H1 (cell line): ENCODE measurements at regions not wholly inside any gene's neighbourhood (a gene's known extent, or its start where the extent isn't known, plus 50 kb on each side); places are given as distances from the start of the nearest gene placed in this dataset.

Source experiments
- CTCF ChIA-PET: fragments of 300-600 bp; sonication (Branson Sonifier 250); formaldehyde crosslinking; loops from one replicate; lab custom pipeline; 2021; ENCODE audit not compliant: partially characterized antibody; lab: Charles Lee
- POLR2A ChIA-PET: fragments of 300-600 bp; sonication (Branson Sonifier 250); formaldehyde crosslinking; loops from one replicate; lab custom pipeline; 2021; ENCODE audit warnings: inconsistent platforms; ENCODE audit not compliant: partially characterized antibody; lab: Charles Lee
- DNase-seq, 2 experiments: peaks; one replicate each; pipeline versions ENCODE4 v3.0.0 to v3.0.0-alpha.2; 2010 to 2022; ENCODE audit warnings: low spot score in 2 of 2, low read depth in 1 of 2, mixed read lengths in 1 of 2
- FAIRE-seq: peaks from 2 replicates; lab custom pipeline; 2011; peaks lifted over from hg19 to GRCh38; lab: Jason Lieb, UNC
- H2AFZ ChIP-seq: 2 replicates; pipeline ENCODE4 v1.8.1; 2012; ENCODE audit warnings: low read length, inconsistent platforms
- H2AK5ac ChIP-seq: 2 replicates; pipeline ENCODE4 v1.6.1; 2013; ENCODE audit warnings: low read depth, low read length
- H2BK120ac ChIP-seq: replicated peaks from 2 replicates; pipeline ENCODE3; 2013; ENCODE audit warnings: low read depth, low read length, inconsistent platforms
- H2BK12ac ChIP-seq: 2 replicates; pipeline ENCODE4 v1.6.1; 2013; ENCODE audit warnings: low read depth, low read length
- H2BK15ac ChIP-seq: 2 replicates; pipeline ENCODE4 v1.6.1; 2013; ENCODE audit warnings: low read length
- H2BK20ac ChIP-seq: 2 replicates; pipeline ENCODE4 v1.6.1; 2013; ENCODE audit warnings: low read length
- H2BK5ac ChIP-seq: 2 replicates; pipeline ENCODE4 v1.6.1; 2013; ENCODE audit warnings: low read depth, low read length
- H3K14ac ChIP-seq: 2 replicates; pipeline ENCODE4 v1.6.1; 2013; ENCODE audit warnings: inconsistent platforms; ENCODE audit not compliant: insufficient read length
- H3K18ac ChIP-seq: 2 replicates; pipeline ENCODE4 v1.6.1; 2013; ENCODE audit warnings: low read length; ENCODE audit errors: extremely low read depth
- H3K23ac ChIP-seq: 2 replicates; pipeline ENCODE4 v1.6.1; 2013; ENCODE audit warnings: inconsistent platforms; ENCODE audit not compliant: insufficient read length
- H3K23me2 ChIP-seq: 2 replicates; pipeline ENCODE4 v1.6.1; 2013; ENCODE audit warnings: low read depth, low read length
- H3K27ac ChIP-seq: 2 replicates; pipeline ENCODE4 v1.6.1; 2011; ENCODE audit warnings: low read depth, low read length, inconsistent platforms
- H3K27me3 ChIP-seq, 4 experiments: replicated peaks in 1 of 4; 1 replicate in 1 of 4; 2 replicates in 3 of 4; pipeline versions ENCODE4 v1.6.1 to v1.8.1; 2011 to 2013; ENCODE audit warnings: low read length in 3 of 4, mild to moderate bottlenecking in 3 of 4, inconsistent platforms in 2 of 4, mixed read lengths in 2 of 4, moderate library complexity in 1 of 4; ENCODE audit not compliant: control insufficient read depth in 3 of 4, insufficient read depth in 3 of 4; ENCODE audit errors: extremely low read depth in 1 of 4
- H3K36me3 ChIP-seq, 4 experiments: 2 replicates each; pipeline versions ENCODE4 v1.6.1 to v1.8.1; 2011 to 2013; ENCODE audit warnings: mild to moderate bottlenecking in 4 of 4, low read length in 3 of 4, moderate library complexity in 2 of 4, control low read depth in 1 of 4, inconsistent platforms in 1 of 4; ENCODE audit not compliant: insufficient read depth in 4 of 4, control insufficient read depth in 2 of 4
- H3K4ac ChIP-seq: replicated peaks from 2 replicates; pipeline ENCODE3; 2013; ENCODE audit warnings: low read length, low read depth, mixed read lengths, inconsistent platforms; ENCODE audit not compliant: insufficient read length
- H3K4me1 ChIP-seq, 4 experiments: replicated peaks in 1 of 4; 1 replicate in 1 of 4; 2 replicates in 3 of 4; pipeline versions ENCODE4 v1.6.1 to v1.8.1; 2011 to 2013; ENCODE audit warnings: low read length in 3 of 4, inconsistent platforms in 2 of 4, mixed read lengths in 1 of 4; ENCODE audit not compliant: insufficient read depth in 4 of 4, control insufficient read depth in 3 of 4
- H3K4me2 ChIP-seq, 2 experiments: 2 replicates each; pipeline versions ENCODE4 v1.6.1 to v1.8.1; 2011 to 2013; ENCODE audit warnings: low read depth in 2 of 2, low read length in 2 of 2, control low read depth in 1 of 2, inconsistent platforms in 1 of 2, mild to moderate bottlenecking in 1 of 2; ENCODE audit not compliant: insufficient read depth in 1 of 2
- H3K4me3 ChIP-seq, 4 experiments: fragments of 200-600, 300-600 bp in 1 of 4; sonication (generic), shearing (Covaris generic), sonication (Bioruptor Twin) in 1 of 4; 2 replicates each; pipeline versions ENCODE4 v1.5.1 to v1.8.1; 2011 to 2016; ENCODE audit warnings: low read length in 4 of 4, low read depth in 3 of 4, control low read depth in 2 of 4, inconsistent platforms in 2 of 4, mild to moderate bottlenecking in 2 of 4, mixed read lengths in 1 of 4, moderate library complexity in 1 of 4; ENCODE audit not compliant: insufficient read depth in 2 of 4; ENCODE audit errors: extremely low read depth in 1 of 4
- H3K56ac ChIP-seq: replicated peaks from 2 replicates; pipeline ENCODE3; 2013; ENCODE audit warnings: low read depth, mild to moderate bottlenecking, mixed read lengths, low read length, inconsistent platforms; ENCODE audit not compliant: insufficient read length
- H3K79me1 ChIP-seq: 2 replicates; pipeline ENCODE4 v1.6.1; 2013; ENCODE audit warnings: low read depth, low read length, control low read depth
- H3K79me2 ChIP-seq, 2 experiments: 2 replicates each; pipeline versions ENCODE4 v1.6.1 to v1.8.1; 2012 to 2013; ENCODE audit warnings: low read length in 2 of 2, mild to moderate bottlenecking in 2 of 2, inconsistent platforms in 1 of 2; ENCODE audit not compliant: insufficient read depth in 2 of 2, control insufficient read depth in 1 of 2
- H3K9ac ChIP-seq, 4 experiments: replicated peaks in 1 of 4; 1 replicate in 1 of 4; 2 replicates in 3 of 4; pipeline versions ENCODE4 v1.6.1 to v1.8.1; 2011 to 2013; ENCODE audit warnings: low read depth in 3 of 4, low read length in 3 of 4, control low read depth in 2 of 4, mild to moderate bottlenecking in 2 of 4, moderate library complexity in 2 of 4, inconsistent platforms in 1 of 4; ENCODE audit errors: extremely low read depth in 1 of 4
- H3K9me3 ChIP-seq, 2 experiments: 2 replicates each; pipeline versions ENCODE4 v1.6.1 to v1.8.1; 2012 to 2013; ENCODE audit warnings: mild to moderate bottlenecking in 2 of 2, moderate library complexity in 2 of 2, control low read depth in 1 of 2, inconsistent platforms in 1 of 2, low read depth in 1 of 2, low read length in 1 of 2, mixed read lengths in 1 of 2; ENCODE audit not compliant: insufficient read depth in 2 of 2
- H4K20me1 ChIP-seq, 2 experiments: replicated peaks in 1 of 2; 2 replicates each; pipeline versions ENCODE3 to v1.8.1; 2011 to 2013; ENCODE audit warnings: inconsistent platforms in 2 of 2, low read length in 2 of 2, mild to moderate bottlenecking in 1 of 2; ENCODE audit not compliant: insufficient read depth in 2 of 2, control insufficient read depth in 1 of 2
- H4K5ac ChIP-seq: 2 replicates; pipeline ENCODE4 v1.6.1; 2013; ENCODE audit warnings: low read length, low read depth, mixed read lengths, inconsistent platforms; ENCODE audit not compliant: insufficient read length
- H4K8ac ChIP-seq: 2 replicates; pipeline ENCODE4 v1.8.0; 2013; ENCODE audit warnings: mild to moderate bottlenecking, moderate library complexity, low read length, inconsistent platforms; ENCODE audit not compliant: insufficient read depth; ENCODE audit errors: extremely low read depth
- H4K91ac ChIP-seq: replicated peaks from 2 replicates; pipeline ENCODE3; 2013; ENCODE audit warnings: low read length, mixed read lengths, inconsistent platforms; ENCODE audit not compliant: insufficient read length
- ATF2 ChIP-seq: IDR thresholded peaks from 2 replicates; pipeline ENCODE4 v1.6.1; 2012; ENCODE audit warnings: low read length, inconsistent platforms
- CREB1 ChIP-seq: IDR thresholded peaks from 2 replicates; pipeline ENCODE4 v1.6.1; 2012; ENCODE audit warnings: inconsistent platforms
- CTBP2 ChIP-seq: IDR thresholded peaks from 2 replicates; pipeline ENCODE4 v1.7.0; 2011; ENCODE audit warnings: borderline replicate concordance, mild to moderate bottlenecking, moderate library complexity, mixed read lengths, low read length; ENCODE audit not compliant: insufficient read depth, insufficient read length
- HDAC6 ChIP-seq: IDR thresholded peaks from one replicate; pipeline ENCODE4 v1.7.1; 2012; ENCODE audit warnings: low read depth, mild to moderate bottlenecking, inconsistent platforms, low read length, moderate library complexity
- KDM1A ChIP-seq: fragments of 200-600, 300-600 bp; sonication (generic); IDR thresholded peaks from 2 replicates; pipeline ENCODE4 v1.7.1; 2016; ENCODE audit warnings: mild to moderate bottlenecking, low read length, borderline replicate concordance
- KDM5A ChIP-seq: fragments of 200-600 bp; IDR thresholded peaks from 2 replicates; pipeline ENCODE4 v1.7.1; 2012; ENCODE audit warnings: mild to moderate bottlenecking, low read length, inconsistent platforms, mixed read lengths
- POLR2AphosphoS5 ChIP-seq: IDR thresholded peaks from 2 replicates; pipeline ENCODE4 v1.6.1; 2011; ENCODE audit warnings: low read depth, low read length
- RAD21 ChIP-seq, 2 experiments: IDR thresholded peaks in 1 of 2; conservative IDR thresholded peaks in 1 of 2; 2 replicates each; pipeline ENCODE4 v1.6.1; 2011; ENCODE audit warnings: low read depth in 2 of 2, low read length in 2 of 2, improper control_type of control experiment in 1 of 2, inconsistent platforms in 1 of 2, mild to moderate bottlenecking in 1 of 2, moderate library complexity in 1 of 2
- RXRA ChIP-seq: IDR thresholded peaks from 2 replicates; pipeline ENCODE4 v1.6.1; 2011; ENCODE audit warnings: low read depth, mild to moderate bottlenecking, low read length, moderate library complexity; ENCODE audit not compliant: insufficient read depth
- SIX5 ChIP-seq: IDR thresholded peaks from 2 replicates; pipeline ENCODE4 v1.6.1; 2011; ENCODE audit warnings: mild to moderate bottlenecking, low read depth, low read length
- SP1 ChIP-seq: IDR thresholded peaks from 2 replicates; pipeline ENCODE4 v1.6.1; 2011; ENCODE audit warnings: low read depth, low read length
- SP4 ChIP-seq: IDR thresholded peaks from 2 replicates; pipeline ENCODE4 v1.6.1; 2012; ENCODE audit warnings: low read length, inconsistent platforms
- YY1 ChIP-seq: IDR thresholded peaks from 2 replicates; pipeline ENCODE4 v1.6.1; 2011; ENCODE audit warnings: low read depth, mild to moderate bottlenecking, low read length
- WGBS, 2 experiments: shearing (Covaris generic) in 1 of 2; methylation state at CpG; one replicate each; pipeline versions ENCODE4 v1.1.6 to v1.1.7; 2013 to 2015; ENCODE audit warnings: low lambda C conversion rate in 2 of 2, mixed read lengths in 2 of 2, inconsistent platforms in 1 of 2, low coverage in 1 of 2, missing lambda C conversion rate in 1 of 2; ENCODE audit not compliant: insufficient replicate concordance in 2 of 2, insufficient coverage in 1 of 2, insufficient read length in 1 of 2; ENCODE audit errors: extremely low coverage in 1 of 2, missing lambda C conversion rate in 1 of 2; 5-methylcytosine and 5-hydroxymethylcytosine counted together

- Histone ChIP-seq H3K56ac (no peak overlapping the region), H3K14ac (no peak overlapping the region), H3K27ac (no peak overlapping the region), H3K23ac (no peak overlapping the region), H3K23me2 (no peaks in the 10 kb centered on the region), H3K79me1 (no peaks in the 10 kb centered on the region), H3K4me2 (no peak overlapping the region), H2AFZ (peak overlapping the region; percentile 84), H3K18ac (no peak overlapping the region), H3K27me3 (no peaks in the 10 kb centered on the region), H3K9me3 (no peaks in the 10 kb centered on the region; a peak in 1 of 4 replicates), H3K9ac (no peak overlapping the region), H4K20me1 (no peaks in the 10 kb centered on the region), H4K8ac (no peak overlapping the region), H2BK15ac (no peak overlapping the region), H2BK20ac (no peak overlapping the region), H2BK5ac (no peak overlapping the region), H3K79me2 (no peaks in the 10 kb centered on the region), H4K91ac (no peak overlapping the region), H2BK120ac (no peak overlapping the region), H2AK5ac (no peak overlapping the region), H3K4ac (no peak overlapping the region), H3K4me1 (no peaks in the 10 kb centered on the region), H3K4me3 (no peak overlapping the region), H3K36me3 (no peaks in the 10 kb centered on the region), H4K5ac (no peak overlapping the region), H2BK12ac (no peak overlapping the region)
- FAIRE-seq (no peak), DNase-seq (no peak)
- 73% methylated on average over 10 of the region's 10 CpGs; no CpG with 5 or more reads in 1 of the 2 experiments for WGBS, 2 experiments
- CTCF ChIA-PET: interaction anchor here (0.6 to 6.3 kb wide), 50 partner anchors 7 to 1031 kb away, joined by 3 to 73 read pairs (median 4); partner anchors contain the start of gene FAM204A
- POLR2A ChIA-PET: no interaction called here
- TF ChIP-seq POLR2AphosphoS5: no peak
- TF ChIP-seq RAD21 (IDR thresholded peaks at IDR 0.05 in 1 of 2, conservative IDR thresholded peaks at IDR 0.05 in 1 of 2; ENCODE audit: low read depth in 2 of 2, low read length in 2 of 2): no peak
- TF ChIP-seq CTBP2: no peak
- TF ChIP-seq YY1: no peak
- no peak for TF ChIP-seq SP1
- TF ChIP-seq CREB1: no peak
- no peak for TF ChIP-seq RXRA
- no peak for TF ChIP-seq HDAC6
- TF ChIP-seq SIX5: no peak
- no peak for TF ChIP-seq SP4
- TF ChIP-seq KDM1A: no peak
- TF ChIP-seq KDM5A: no peak
- no peak for TF ChIP-seq ATF2
Observed at GRCh38 chr10:118458957-118459641, 117.0 kb upstream of the FAM204A start.
